ENCODE measurements at regions not wholly inside any gene's neighbourhood (a gene's known extent, or its start where the extent isn't known, plus 50 kb on each side); places are given as distances from the start of the nearest gene placed in this dataset.

GRCh38 chr4:158995965-158996364 is 106.9 kb upstream of the RAPGEF2 start:
- intact Hi-C loops (cut with DNase I; ENCODE audit: low total_unique reads) (no loop called here), in situ Hi-C loops (cut with MboI; ENCODE audit: low pct_ligation_motif_present in 1 of 4, low pct_unique_long_range_greater_than_20kb in 1 of 4, low sequenced_read_pairs in 3 of 4) (no loop called here)
- DNase-seq = no peak
- H3K4me1 ChIP-seq = peaks cover 0 to 28% (median 4%) of the 10 kb centered on the region in 4 donors
- H3K27ac ChIP-seq = no peak overlapping the region
- TF ChIP-seq POLR2AphosphoS5 (IDR thresholded peaks at IDR 0.05) = no peak
- TF ChIP-seq POLR2A (IDR thresholded peaks at IDR 0.05) = no peak
- no peak for TF ChIP-seq EP300 (IDR thresholded peaks at IDR 0.05; ENCODE audit: low read depth)
- TF ChIP-seq, protein P1, sequence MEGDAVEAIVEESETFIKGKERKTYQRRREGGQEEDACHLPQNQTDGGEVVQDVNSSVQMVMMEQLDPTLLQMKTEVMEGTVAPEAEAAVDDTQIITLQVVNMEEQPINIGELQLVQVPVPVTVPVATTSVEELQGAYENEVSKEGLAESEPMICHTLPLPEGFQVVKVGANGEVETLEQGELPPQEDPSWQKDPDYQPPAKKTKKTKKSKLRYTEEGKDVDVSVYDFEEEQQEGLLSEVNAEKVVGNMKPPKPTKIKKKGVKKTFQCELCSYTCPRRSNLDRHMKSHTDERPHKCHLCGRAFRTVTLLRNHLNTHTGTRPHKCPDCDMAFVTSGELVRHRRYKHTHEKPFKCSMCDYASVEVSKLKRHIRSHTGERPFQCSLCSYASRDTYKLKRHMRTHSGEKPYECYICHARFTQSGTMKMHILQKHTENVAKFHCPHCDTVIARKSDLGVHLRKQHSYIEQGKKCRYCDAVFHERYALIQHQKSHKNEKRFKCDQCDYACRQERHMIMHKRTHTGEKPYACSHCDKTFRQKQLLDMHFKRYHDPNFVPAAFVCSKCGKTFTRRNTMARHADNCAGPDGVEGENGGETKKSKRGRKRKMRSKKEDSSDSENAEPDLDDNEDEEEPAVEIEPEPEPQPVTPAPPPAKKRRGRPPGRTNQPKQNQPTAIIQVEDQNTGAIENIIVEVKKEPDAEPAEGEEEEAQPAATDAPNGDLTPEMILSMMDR (IDR thresholded peaks at IDR 0.05) = no peak
- WGBS, 2 donors (ENCODE audit: low coverage in 1 of 2) = 81 to 96% methylated on average over 7 to 8 of the region's 8 CpGs
- no peaks in the 10 kb centered on the region for H3K36me3 ChIP-seq
- no peaks in the 10 kb centered on the region for H3K27me3 ChIP-seq
- H3K9me3 ChIP-seq = no peaks in the 10 kb centered on the region
- no peak overlapping the region for H3K4me3 ChIP-seq

DNA sequence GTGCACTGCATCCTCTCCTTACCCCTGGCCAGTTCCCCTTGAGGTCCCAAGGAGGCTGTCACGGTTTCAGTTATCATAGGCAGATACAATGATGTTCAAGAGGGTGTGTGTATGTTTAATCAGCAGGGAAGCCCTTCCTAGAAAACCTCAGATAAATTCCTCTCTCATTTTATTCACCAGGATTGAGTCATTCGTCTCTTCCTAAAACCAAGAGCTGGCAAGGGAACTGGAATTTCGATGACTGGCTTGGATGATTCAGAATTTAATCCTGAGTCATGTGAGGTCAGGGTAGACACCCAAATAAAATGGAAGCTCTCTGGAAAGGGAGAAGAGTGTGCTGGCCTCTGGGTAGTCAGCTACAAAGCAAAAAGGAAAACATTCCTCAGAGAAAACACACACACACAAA is 106.2 kb upstream of the RAPGEF2 start:
- peak in 1 of 3 donors; percentile 24 for TF ChIP-seq POLR2AphosphoS5 (IDR thresholded peaks at IDR 0.05)
- no peak for TF ChIP-seq EP300 (IDR thresholded peaks at IDR 0.05; ENCODE audit: low read depth)
- Histone ChIP-seq H3K9me3 (no peaks in the 10 kb centered on the region), H3K27ac (peak overlapping the region in 3 of 4 donors; percentile 36 to 44 (median 44)), H3K27me3 (no peaks in the 10 kb centered on the region), H3K4me3 (no peak overlapping the region), H3K4me1 (peaks cover 0 to 28% (median 4%) of the 10 kb centered on the region in 4 donors), H3K36me3 (no peaks in the 10 kb centered on the region)
- WGBS, 2 donors (ENCODE audit: low coverage in 1 of 2) = 27 to 36% methylated on average over 2 to 3 of the region's 3 CpGs
- intact Hi-C loops (cut with DNase I; ENCODE audit: low total_unique reads) (no loop called here), in situ Hi-C loops (cut with MboI; ENCODE audit: low pct_ligation_motif_present in 1 of 4, low pct_unique_long_range_greater_than_20kb in 1 of 4, low sequenced_read_pairs in 3 of 4) (no loop called here)
- DNase-seq = no peak

DNA sequence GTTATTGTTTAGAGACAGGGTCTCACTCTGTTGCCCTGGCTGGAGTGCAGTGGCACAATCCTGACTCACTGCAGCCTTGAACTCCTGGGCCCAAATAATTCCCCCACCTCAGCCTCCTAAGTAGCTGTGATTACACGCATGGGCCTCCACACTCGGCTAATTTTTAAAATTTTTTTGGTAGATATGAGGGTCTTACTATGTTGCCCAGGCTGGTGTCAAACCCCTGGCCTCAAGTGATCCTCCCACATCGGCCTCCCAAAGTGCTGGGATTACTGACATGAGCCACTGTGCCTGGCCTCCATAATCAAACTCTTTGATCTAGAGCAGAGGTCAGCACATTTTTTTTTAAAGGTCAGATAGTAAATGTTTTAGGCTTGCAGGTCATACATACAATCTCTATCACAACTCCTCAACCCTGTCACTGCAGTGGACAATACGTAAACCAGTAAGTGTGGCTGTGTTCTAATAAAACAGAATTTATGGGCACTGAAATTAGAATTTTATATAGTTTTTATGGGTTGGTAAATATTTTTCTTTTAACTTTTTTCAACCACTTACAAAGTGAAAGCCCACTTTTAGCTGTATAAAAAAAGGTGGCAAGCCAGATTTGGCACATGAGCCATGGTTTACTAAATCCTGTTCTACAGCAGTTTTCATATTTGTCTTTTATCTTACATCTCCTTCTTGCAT is 105.1 kb upstream of the RAPGEF2 start:
- 60 to 65% methylated on average over 1 to 4 of the region's 4 CpGs for WGBS, 2 donors (ENCODE audit: low coverage in 1 of 2)
- no peaks in the 10 kb centered on the region for H3K36me3 ChIP-seq
- H3K4me1 ChIP-seq = peaks cover 0 to 39% (median 7%) of the 10 kb centered on the region in 4 donors
- intact Hi-C loops (cut with DNase I; ENCODE audit: low total_unique reads) (no loop called here), in situ Hi-C loops (cut with MboI; ENCODE audit: low pct_ligation_motif_present in 1 of 4, low pct_unique_long_range_greater_than_20kb in 1 of 4, low sequenced_read_pairs in 3 of 4) (no loop called here)
- no peaks in the 10 kb centered on the region for H3K27me3 ChIP-seq
- H3K27ac ChIP-seq = peak overlapping the region in 3 of 4 donors; percentile 22 to 44 (median 44)
- no peak for TF ChIP-seq EP300 (IDR thresholded peaks at IDR 0.05; ENCODE audit: low read depth)
- TF ChIP-seq, protein P1 (IDR thresholded peaks at IDR 0.05) = no peak
- DNase-seq = no peak
- no peak overlapping the region for H3K4me3 ChIP-seq
- no peaks in the 10 kb centered on the region for H3K9me3 ChIP-seq

GRCh38 chr4:158998624-158999023 is 104.3 kb upstream of the RAPGEF2 start:
- Histone ChIP-seq H3K36me3 (no peaks in the 10 kb centered on the region), H3K9me3 (no peaks in the 10 kb centered on the region), H3K27ac (peak overlapping the region in 2 of 4 donors; percentile 28 to 44), H3K4me3 (no peak overlapping the region), H3K4me1 (peaks cover 4 to 44% (median 8%) of the 10 kb centered on the region in 4 donors), H3K27me3 (no peaks in the 10 kb centered on the region)
- peak; percentile 66 for DNase-seq
- TF ChIP-seq EP300 (IDR thresholded peaks at IDR 0.05; ENCODE audit: low read depth) = no peak
- TF ChIP-seq, protein P1 (IDR thresholded peaks at IDR 0.05) = no peak
- TF ChIP-seq POLR2A (IDR thresholded peaks at IDR 0.05) = no peak
- no peak for TF ChIP-seq POLR2AphosphoS5 (IDR thresholded peaks at IDR 0.05)
- in situ Hi-C loops (cut with MboI; ENCODE audit: low pct_ligation_motif_present in 1 of 4, low pct_unique_long_range_greater_than_20kb in 1 of 4, low sequenced_read_pairs in 3 of 4) (no loop called here), intact Hi-C loops (cut with DNase I; ENCODE audit: low total_unique reads) (no loop called here)
- WGBS, 2 donors (ENCODE audit: low coverage in 1 of 2) = 29 to 55% methylated on average over 3 to 6 of the region's 6 CpGs

Measured in transverse colon (tissue), 4 donors.